Liver (tissue), 3 donors: ENCODE measurements at regions not wholly inside any gene's neighbourhood (a gene's known extent, or its start where the extent isn't known, plus 50 kb on each side); places are given as distances from the start of the nearest gene placed in this dataset.

Experiments
- JUND ChIP-seq, 2 donors: IDR thresholded peaks; 2 replicates each; pipeline ENCODE4 v1.6.1; 2016; ENCODE audit warnings: antibody characterized with exemption in 2 of 2
- SP1 ChIP-seq: IDR thresholded peaks from 2 replicates; pipeline ENCODE4 v1.6.1; 2018; ENCODE audit warnings: antibody characterized with exemption, mild to moderate bottlenecking
- TAF1 ChIP-seq: conservative IDR thresholded peaks from 2 replicates; pipeline ENCODE4 v1.6.1; 2016; ENCODE audit warnings: antibody characterized with exemption, mild to moderate bottlenecking
- TF ChIP-seq, protein P1 (sequence below): fragments of 150-350 bp; IDR thresholded peaks from 2 replicates; pipeline ENCODE4 v1.5.1; 2017; ENCODE audit warnings: improper control_type of control experiment, low read depth, low read length; ENCODE audit not compliant: missing input control
- TF ChIP-seq, protein P2 (sequence below): IDR thresholded peaks from 2 replicates; pipeline ENCODE4 v1.6.1; 2016; ENCODE audit warnings: antibody characterized with exemption
- donor health status: healthy.
- donor health status: healthy.

- TF ChIP-seq TAF1 (no peak), JUND (IDR thresholded peaks at IDR 0.05) (no peak), SP1 (no peak)
- TF ChIP-seq, protein P1, sequence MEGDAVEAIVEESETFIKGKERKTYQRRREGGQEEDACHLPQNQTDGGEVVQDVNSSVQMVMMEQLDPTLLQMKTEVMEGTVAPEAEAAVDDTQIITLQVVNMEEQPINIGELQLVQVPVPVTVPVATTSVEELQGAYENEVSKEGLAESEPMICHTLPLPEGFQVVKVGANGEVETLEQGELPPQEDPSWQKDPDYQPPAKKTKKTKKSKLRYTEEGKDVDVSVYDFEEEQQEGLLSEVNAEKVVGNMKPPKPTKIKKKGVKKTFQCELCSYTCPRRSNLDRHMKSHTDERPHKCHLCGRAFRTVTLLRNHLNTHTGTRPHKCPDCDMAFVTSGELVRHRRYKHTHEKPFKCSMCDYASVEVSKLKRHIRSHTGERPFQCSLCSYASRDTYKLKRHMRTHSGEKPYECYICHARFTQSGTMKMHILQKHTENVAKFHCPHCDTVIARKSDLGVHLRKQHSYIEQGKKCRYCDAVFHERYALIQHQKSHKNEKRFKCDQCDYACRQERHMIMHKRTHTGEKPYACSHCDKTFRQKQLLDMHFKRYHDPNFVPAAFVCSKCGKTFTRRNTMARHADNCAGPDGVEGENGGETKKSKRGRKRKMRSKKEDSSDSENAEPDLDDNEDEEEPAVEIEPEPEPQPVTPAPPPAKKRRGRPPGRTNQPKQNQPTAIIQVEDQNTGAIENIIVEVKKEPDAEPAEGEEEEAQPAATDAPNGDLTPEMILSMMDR: no peak
- TF ChIP-seq, protein P2, sequence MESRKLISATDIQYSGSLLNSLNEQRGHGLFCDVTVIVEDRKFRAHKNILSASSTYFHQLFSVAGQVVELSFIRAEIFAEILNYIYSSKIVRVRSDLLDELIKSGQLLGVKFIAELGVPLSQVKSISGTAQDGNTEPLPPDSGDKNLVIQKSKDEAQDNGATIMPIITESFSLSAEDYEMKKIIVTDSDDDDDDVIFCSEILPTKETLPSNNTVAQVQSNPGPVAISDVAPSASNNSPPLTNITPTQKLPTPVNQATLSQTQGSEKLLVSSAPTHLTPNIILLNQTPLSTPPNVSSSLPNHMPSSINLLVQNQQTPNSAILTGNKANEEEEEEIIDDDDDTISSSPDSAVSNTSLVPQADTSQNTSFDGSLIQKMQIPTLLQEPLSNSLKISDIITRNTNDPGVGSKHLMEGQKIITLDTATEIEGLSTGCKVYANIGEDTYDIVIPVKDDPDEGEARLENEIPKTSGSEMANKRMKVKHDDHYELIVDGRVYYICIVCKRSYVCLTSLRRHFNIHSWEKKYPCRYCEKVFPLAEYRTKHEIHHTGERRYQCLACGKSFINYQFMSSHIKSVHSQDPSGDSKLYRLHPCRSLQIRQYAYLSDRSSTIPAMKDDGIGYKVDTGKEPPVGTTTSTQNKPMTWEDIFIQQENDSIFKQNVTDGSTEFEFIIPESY: no peak
Observed at GRCh38 chr3:36227980-36228379, 152.3 kb upstream of the STAC start.
